GM21367 (cell line): ENCODE measurements at regions not wholly inside any gene's neighbourhood (a gene's known extent, or its start where the extent isn't known, plus 50 kb on each side); places are given as distances from the start of the nearest gene placed in this dataset.

ENCODE experiments used
- ATAC-seq: cut with Tn5 transposase; IDR thresholded peaks from one replicate; pipeline ENCODE4 v1.9.1; 2021; ENCODE audit not compliant: unreplicated experiment

DNA sequence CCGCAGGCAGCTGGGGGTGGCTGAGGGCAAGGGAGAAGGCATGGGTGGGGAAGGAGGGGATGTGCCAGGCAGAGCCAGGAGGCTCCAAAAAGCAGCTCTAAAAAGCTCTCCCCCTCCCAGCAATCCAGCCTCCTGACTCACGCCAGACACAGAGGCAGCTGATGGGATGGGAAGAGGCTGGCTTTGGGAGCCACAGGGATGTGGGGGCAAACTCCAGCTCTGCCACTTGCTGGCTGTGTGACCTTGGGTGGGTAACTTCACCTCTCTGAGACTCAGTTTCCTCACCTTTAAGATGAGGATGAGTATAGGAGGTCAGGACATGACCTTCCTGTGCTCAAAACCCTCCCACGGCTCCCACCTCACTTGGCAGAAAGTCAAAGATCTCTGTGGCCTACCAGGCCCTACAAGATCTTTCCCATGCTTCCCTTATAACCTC lies 148.9 kb downstream of the CEBPB start:
- ATAC-seq: no peak

DNA sequence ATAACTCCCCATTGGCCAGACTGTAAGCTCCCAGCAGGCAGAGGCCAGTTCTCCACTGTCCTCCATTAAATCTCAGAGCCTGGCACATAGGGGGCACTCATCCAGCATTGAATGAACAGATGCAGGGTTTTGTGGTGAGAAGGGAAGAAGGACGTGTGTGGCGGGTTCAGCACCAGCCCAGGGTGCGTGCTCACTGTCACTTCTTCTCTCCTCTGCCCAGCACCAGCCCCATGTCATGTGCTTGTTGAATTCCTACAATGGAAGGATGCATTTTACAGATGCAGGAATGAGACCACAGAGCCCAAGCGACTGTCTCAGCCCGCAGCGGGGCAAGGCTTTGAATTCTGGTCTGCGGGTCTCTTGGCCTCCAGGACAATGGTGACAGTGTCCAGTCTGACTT lies 149.9 kb downstream of the CEBPB start:
- no peak for ATAC-seq

DNA sequence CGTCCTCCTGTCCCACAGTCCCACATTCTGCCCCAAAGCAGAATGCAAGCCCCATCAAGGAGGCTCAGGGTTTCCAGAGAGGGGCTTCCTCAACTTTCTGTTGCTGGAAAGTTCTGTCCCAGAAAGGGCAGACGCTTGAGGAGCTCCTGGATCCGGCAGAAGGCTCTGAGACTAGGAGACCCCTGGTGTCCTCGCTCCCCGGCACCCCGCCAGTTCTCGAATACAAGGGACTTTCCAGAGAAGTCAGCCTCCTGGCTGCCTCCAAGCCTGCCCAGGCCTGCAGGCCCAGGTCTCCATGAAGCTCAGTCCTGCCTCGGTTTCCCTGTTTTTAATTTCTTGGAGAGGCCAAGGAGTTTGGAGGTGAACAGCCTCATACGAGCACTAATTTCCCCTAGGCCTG lies 150.4 kb downstream of the CEBPB start:
- no peak for ATAC-seq

DNA sequence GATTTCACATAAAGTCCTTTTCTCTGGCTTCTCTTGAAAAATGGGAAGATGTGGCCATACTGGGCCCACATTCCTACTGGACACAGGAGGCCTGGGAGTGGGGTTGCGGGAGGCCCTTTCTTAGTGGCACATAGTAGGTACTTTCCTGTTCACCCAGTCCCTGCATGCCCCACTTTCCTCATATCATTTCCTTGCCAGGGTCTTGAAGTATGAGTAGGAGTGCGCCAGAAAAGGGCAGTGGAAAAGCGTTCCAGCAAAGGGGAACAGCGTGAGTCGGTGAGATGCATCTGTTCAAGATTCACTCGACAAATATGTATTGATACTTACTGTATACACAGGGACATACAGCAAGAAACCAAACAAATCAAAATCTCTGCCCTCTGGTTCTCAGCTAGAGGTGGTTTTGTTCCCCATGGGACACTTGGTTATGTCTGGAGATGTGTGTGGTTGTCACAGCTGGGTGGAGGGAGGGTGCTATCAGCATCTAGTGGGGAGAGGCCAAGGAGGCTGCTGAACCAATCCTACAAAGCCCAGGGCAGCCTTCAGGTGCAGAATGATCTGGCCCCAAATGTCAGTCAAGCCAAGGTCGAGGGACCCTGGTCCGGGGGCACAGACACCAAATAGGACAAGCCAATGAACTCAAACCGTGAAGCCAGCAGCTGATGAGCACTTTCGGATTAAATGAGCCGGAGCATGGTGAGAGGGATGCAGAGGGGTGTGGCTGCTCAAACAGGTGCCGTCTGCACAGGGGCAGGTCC lies 151.4 kb downstream of the CEBPB start:
- no peak for ATAC-seq

DNA sequence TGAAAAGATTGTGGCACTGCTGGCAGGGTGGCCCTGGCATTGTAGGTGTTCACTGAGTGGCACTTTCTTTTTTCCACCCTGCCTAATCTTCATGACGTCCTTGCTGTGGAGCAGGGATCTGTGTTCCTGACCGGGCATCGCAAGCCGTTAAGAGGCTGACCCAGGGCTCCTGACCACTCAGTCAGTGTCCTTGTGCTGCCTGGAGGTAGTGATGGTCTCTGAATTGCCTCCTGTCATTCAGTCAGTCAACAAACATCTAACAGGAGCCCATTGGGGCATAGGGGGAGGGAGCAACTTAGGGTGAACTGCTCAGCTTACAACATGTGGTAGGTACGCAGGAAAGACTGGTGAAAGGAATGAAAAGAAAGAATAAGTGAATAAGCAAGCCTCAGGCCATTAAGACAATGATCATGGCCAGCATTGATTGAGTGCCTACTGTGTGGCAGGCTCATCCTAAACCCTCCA lies 152.0 kb downstream of the CEBPB start:
- ATAC-seq: no peak

DNA sequence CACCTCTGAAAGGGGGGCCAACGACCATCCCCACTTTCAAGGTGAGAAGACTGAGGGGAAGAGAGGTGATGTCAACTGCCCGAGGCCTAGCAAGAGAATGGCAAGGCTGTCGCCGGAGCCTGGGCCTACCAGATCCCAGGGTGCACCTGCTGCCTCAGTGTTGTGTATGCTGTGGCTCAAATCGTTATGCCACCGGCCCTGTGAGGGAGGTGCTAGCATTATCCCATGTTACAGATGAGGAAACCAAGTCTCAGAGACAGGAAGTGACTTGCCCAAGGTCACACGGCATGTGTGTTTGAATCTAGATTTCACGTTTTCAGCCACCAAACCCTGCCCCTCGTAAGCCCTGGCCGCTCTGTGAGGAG lies 152.5 kb downstream of the CEBPB start:
- no peak for ATAC-seq

DNA sequence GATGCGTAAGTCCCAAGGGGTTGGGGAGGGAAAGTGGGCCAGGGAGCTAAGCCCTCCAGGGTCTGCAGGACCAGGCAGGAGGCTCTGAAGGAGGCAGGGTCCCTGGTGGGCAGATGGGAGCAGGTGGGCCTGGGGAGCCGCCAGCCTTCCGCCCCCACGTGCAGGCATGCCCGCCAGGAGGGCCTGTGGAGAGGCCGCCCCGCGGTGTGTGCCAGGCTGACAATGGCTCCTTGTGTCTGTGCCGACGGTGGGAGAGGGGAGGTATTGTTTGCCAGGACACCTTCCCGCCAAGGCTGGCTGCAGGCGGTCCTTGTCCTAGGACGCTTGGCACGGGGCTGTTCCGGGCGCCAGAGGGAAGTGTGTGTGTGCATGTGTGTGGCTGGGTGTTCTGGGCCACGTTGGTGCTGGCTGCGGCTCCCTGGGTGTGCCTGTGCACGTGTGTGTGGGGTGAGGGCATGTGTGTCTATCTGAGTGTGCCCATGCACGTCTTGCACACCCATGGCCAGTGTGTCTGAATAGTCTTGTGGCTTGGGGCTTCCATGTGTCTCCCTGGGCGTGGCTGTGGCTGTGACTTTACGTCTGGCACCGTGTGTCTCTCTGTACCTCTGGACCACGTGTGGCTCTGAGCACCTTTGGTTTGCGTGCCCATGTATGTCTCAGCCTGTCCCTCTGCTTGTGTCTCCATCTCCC lies 153.0 kb downstream of the CEBPB start:
- ATAC-seq: no peak

DNA sequence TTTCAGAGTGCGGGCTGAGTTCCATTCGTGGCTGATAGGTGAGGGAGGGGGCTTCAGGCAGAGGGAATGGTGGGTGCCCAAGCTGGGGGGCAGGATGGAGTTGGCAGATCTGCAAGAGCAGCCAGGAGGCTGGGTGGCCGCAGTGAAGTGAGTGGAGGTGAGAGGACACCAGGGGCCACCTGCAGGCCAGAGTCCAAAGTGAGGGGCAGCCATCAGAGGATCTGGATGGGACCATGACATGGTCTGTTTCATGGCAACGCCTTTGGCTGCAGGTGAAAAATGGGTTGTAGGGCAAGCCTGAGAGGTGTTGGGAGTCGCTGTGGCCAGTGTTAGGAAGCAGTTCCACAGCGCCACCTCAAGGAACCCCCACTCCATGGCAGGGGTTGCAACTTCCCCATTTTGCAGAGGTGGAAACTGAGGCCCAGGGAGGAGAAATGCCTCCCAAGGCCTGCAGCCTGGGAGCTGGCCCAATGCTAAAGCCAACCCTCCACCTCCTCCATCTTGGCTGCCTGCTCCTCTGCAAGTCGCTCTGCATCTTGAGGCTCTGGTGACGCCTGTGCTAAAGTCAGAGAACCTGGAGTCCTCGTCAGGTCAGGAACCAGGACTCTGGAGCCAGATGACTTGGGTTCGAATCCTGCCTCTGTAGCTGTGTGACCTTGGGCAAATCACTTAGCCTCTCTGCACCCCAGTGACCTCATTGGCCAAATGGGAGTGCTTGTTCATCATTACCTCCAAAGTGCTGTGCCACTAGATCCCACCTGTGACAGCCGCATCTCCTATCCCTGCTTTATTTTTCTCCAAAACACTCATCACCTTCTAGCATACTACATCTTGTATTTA lies 153.8 kb downstream of the CEBPB start:
- ATAC-seq: no peak

DNA sequence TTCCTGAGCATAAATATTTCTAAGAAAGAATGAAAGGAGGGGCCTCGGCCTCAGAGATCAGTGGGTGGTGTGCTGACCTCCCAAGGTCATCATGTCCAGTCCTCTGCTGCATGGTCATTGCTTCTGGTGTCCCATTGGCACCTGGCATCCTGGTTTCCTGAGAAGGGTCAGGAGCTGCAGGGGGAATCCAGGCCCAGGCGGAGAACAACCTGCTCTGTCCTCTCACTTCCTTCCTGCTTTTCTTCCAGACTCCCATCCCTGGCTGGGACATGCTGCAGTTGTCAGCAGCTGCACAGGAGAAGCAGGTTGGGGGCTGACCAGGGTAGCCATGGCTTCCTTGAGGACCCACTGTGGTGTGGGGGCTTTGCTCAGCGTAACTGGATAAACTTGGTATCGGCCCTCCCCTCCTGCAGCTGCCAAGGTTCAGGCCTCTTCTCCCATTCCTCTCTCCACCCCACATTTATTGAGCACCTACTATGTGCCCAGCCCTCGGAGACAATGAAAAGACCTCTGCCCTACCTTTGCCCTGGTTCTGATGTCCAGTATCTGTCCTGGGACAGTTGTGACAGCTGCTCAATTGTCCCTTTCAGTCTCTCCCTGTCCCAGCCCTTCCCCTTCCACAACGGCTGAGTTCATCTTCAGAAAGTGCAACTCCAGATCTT lies 155.2 kb downstream of the CEBPB start:
- no peak for ATAC-seq

DNA sequence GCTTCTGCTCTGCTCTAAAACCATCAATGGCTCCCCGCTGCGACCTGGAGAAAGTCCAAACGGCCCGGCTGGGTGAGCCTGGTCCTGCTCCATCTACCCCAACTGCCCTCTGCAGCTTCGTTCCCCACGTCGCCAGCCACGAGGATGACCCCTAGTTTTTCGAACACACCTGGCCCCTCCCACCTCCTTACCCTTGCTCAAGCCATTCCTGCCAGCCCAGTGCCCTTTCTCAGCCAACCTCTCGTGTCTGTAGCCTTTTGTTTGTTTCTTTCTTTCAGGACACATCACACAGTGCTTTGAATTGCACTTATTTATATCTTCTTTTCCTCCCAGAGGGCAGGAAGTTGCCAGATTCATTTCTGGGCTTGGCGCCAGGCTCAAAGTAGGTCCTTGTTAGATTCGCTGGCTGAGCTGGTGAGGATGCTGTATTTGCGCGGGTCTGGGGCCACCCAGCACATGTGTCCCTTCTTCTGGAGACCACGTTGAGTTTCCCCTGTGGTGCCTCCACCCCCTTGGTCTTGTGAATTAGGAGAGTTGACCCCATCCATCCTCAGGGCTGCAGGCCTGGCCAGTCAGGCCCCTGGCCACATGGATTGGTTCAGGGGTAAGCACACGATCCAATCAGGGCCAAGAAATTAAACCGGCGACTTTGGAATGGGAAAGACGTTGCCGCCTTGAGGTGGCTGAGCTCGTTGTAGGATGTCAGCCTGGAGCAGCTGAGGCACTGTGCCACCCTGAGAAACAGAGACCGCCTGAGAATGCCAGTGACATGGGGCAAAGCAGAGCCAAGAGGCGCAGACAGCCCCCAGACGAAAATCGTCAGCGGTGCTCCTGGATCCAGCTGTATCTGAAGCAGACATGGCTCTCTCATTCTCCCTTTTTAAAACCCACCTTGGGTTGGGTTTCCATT lies 156.0 kb downstream of the CEBPB start:
- ATAC-seq: no peak

DNA sequence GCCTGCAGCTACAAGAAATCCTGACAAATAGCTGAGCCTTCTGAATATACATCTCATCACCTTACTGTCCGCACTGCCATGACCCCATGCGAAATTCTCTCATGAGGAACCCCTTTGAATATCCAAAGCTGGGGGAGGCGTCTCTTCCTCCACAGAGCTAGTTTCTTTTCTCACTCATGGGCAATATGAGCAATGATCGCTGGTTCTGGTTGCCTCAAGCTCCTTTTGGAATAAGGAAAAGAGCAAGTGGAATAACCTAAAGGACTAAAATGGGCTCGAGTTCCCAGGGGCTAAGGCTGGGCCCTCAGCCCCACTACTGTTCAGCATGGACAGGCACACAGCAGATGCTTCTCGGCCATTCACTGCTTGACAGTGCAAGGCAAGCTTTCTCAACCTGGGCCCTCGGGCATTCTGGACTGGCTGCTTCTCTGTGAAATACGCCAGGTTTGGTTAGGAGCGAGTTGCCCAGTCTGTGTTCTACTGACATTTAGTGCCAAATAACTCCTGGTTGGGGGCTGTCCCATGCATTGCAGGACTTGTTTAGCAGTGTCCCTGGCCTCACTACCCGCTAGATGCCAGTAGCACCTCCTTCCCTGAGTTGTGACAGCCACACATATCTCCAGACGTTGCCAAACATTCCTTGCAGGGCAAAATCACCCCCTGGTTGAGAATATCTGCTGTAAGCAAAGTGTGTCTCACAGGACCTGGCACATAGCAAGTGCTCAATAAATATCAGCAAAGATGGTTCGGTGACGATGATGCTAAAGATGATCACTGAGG lies 156.8 kb downstream of the CEBPB start:
- no peak for ATAC-seq

DNA sequence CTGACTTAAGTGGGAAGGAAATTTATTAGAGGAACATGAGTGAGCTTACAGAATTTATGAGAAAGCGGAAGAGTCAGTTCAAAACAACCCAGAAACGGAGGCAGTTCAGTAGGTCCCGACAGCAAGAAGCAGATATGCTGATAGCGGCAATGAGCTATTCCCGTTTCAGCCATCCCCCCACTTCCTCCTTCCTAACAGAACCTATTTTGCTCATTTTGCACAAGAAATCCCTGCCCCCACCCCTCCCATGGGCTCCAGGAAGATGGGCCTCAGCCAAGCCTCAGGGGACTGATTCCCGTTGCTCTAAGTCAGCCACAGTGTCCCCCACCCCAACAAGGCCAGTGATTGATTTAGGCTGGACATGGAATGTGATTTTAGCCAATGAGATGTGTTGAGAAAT lies 157.5 kb downstream of the CEBPB start:
- ATAC-seq: no peak

DNA sequence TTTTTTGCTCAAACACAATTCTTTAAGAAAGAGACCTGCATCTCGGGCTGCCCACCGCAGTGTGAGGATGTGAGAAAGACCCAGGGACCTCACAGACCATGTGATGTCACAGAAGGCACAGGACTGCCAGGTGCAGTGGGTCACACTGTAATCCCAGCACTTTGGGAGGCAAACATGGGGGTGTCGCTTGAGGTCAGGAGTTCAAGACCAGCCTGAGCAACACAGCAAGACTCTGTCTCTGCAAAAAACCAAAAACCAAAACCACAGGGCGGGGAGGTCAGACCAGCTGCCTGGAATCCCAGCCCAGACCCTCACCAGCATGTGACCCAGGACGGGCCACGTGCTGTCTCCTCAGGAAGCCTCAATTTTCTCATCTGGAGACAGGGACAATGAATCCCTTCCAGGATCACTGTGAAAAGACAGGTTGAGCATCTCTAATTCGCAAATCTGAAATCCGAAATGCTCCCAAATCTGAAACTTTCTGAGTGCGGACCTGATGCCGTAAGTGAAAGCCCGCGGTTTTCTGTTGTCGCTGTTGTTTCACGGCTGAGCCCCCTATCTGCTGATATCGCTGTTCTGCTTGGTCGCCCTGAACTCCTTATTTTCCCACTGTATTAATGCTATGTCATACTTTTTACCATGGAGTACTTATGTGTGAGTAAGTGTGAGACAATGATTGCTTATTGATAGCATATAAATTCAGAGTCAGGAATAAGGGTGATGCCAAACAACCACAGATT lies 159.5 kb upstream of the PTPN1 start:
- ATAC-seq: no peak

DNA sequence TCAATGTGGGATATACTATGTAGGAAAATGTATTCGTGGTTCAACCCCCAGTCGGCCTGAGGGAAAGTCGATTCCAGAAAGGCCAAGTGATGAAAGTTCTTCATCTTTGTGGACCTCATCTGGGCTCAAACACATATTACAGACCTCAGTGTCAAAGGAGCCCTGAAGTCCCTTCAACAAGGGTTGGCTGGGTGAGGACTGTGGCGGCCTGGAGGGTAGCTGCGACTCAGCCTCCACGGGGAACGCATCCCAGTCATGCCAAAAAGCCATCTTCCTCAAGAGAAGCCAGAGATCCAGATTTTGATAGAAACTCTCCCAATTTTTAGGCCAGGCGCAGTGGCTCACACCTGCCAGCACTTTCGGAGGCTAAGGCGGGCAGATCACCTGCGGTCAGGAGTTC lies 158.6 kb upstream of the PTPN1 start:
- no peak for ATAC-seq

DNA sequence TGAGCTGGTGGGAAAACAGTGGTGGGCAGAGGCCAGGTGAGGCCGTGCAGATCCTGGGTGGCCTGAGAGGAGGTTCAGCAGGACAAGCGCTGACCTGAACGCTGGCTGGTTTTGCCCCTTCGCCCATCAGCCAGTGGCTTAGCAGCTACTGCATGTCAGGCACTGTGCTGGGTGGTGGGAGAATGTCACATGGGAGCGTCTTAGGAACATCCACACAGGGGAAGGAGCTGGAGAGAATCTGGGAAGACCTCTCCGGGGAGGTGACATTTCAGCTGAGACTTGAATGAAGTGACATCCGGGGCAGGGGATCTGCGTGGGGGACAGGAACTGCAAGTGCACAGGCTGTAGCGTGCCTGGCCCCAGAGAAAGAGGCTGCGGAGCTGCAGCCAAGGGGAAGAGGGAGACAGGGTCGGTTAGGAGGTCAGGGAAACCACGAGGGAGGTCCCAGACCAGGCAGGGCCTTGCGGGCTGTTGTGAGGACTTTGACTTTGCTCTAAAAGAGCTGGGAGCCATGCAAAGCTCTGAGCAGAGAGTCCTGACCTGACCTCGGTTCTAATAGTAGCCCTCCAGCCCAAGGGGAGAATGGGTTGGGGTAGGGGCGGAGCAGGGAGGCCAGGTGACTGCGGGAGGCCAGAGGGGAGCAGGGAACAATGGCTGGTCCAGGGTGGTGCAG lies 156.8 kb upstream of the PTPN1 start:
- no peak for ATAC-seq

DNA sequence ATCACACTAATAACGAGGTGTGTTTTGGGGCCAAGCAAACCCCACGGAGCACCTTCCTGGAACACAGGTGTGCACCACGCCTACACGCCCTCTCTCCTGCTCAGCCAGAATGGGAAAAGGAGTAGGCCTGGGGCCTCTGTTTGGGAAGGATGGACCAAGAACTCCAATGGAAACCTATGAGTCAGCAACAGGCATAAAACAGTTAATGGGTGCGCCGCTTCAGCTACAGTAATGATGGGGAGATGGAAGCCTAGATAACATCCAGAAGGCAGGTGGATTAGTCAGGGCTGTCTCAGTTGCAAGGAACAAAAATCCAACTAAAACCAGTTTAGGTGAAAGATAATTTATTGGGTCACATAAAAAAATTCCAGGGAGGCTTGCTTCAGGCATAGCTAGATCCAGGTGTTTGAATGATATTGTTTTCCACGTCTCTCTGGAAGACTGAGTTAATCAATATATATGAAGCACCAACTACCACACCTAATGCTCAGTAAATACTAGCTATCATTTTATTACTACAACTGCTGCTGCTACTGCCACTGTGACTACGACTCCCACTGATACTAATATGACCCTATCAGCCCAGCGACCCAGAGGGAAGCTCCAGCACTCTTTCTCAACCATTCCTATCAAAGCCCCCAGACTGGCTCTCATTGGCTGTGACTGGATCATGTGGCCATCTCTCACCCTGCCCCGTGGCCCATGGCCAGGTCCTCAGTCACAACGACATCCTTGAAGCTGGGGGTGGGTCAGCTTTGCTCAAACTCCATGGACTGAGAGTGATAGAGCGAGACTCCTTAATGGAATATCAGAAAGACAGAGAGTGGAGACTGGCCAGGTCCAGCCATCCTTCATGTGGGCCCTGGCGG lies 155.2 kb upstream of the PTPN1 start:
- no peak for ATAC-seq
